ENCODE measurements at regions not wholly inside any gene's neighbourhood (a gene's known extent, or its start where the extent isn't known, plus 50 kb on each side); places are given as distances from the start of the nearest gene placed in this dataset.

DNA sequence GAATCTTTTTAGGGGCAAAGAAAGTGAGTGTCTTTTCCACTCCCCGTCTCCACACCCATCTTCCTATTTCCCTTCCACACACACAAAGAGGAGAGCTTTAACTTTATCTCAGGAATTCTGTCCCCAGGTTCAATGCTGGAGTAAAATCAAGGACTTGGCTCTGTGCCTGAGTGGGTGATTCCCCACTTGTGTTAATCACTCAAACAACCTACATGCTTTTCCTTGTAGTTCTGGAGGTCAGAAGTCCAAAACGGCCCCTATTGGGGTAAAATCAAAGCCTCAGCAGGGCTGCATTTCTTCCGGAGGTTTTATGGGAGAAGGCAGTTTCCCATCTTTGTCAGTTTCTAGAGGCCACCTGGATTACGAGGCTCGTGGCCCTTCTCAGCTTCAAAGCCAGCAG, 422.3 kb upstream of the RBFOX1 start:
- POLR2A ChIA-PET: no interaction called here
- H3K9me3 ChIP-seq (ENCODE audit: control insufficient read depth, insufficient read depth, low read length): peaks cover 42% of the 10 kb centered on the region
- CTCF ChIA-PET: no interaction called here
- no peaks in the 10 kb centered on the region for H3K27me3 ChIP-seq (ENCODE audit: control insufficient read depth, insufficient read depth, low read length)
- no peak for DNase-seq (ENCODE audit: low read depth, low spot score)
- TF ChIP-seq, protein P1, sequence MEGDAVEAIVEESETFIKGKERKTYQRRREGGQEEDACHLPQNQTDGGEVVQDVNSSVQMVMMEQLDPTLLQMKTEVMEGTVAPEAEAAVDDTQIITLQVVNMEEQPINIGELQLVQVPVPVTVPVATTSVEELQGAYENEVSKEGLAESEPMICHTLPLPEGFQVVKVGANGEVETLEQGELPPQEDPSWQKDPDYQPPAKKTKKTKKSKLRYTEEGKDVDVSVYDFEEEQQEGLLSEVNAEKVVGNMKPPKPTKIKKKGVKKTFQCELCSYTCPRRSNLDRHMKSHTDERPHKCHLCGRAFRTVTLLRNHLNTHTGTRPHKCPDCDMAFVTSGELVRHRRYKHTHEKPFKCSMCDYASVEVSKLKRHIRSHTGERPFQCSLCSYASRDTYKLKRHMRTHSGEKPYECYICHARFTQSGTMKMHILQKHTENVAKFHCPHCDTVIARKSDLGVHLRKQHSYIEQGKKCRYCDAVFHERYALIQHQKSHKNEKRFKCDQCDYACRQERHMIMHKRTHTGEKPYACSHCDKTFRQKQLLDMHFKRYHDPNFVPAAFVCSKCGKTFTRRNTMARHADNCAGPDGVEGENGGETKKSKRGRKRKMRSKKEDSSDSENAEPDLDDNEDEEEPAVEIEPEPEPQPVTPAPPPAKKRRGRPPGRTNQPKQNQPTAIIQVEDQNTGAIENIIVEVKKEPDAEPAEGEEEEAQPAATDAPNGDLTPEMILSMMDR (IDR thresholded peaks at IDR 0.05; ENCODE audit: low read depth, low read length): no peak
- H3K4me3 ChIP-seq (ENCODE audit: low read depth, low read length): no peak overlapping the region
- H3K27ac ChIP-seq (ENCODE audit: low read depth, low read length): no peak overlapping the region

GRCh38 chr16:6905601-6906000, 427.0 kb upstream of the RBFOX1 start:
- TF ChIP-seq, protein P1 (IDR thresholded peaks at IDR 0.05; ENCODE audit: low read depth, low read length): no peak
- no peak overlapping the region for H3K27ac ChIP-seq (ENCODE audit: low read depth, low read length)
- ChIA-PET POLR2A (no interaction called here), CTCF (no interaction called here)
- peaks cover 45% of the 10 kb centered on the region for H3K9me3 ChIP-seq (ENCODE audit: control insufficient read depth, insufficient read depth, low read length)
- H3K4me3 ChIP-seq (ENCODE audit: low read depth, low read length): no peak overlapping the region
- H3K27me3 ChIP-seq (ENCODE audit: control insufficient read depth, insufficient read depth, low read length): no peaks in the 10 kb centered on the region
- DNase-seq (ENCODE audit: low read depth, low spot score): no peak

- Histone ChIP-seq H3K9me3 (ENCODE audit: control insufficient read depth, insufficient read depth, low read length) (peaks cover 40% of the 10 kb centered on the region), H3K27ac (ENCODE audit: low read depth, low read length) (no peak overlapping the region), H3K27me3 (ENCODE audit: control insufficient read depth, insufficient read depth, low read length) (no peaks in the 10 kb centered on the region), H3K4me3 (ENCODE audit: low read depth, low read length) (no peak overlapping the region)
- no peak for DNase-seq (ENCODE audit: low read depth, low spot score)
- ChIA-PET POLR2A (no interaction called here), CTCF (no interaction called here)
- TF ChIP-seq, protein P1 (IDR thresholded peaks at IDR 0.05; ENCODE audit: low read depth, low read length): no peak
Observed at GRCh38 chr16:6903671-6904070, 429.0 kb upstream of the RBFOX1 start.

DNA sequence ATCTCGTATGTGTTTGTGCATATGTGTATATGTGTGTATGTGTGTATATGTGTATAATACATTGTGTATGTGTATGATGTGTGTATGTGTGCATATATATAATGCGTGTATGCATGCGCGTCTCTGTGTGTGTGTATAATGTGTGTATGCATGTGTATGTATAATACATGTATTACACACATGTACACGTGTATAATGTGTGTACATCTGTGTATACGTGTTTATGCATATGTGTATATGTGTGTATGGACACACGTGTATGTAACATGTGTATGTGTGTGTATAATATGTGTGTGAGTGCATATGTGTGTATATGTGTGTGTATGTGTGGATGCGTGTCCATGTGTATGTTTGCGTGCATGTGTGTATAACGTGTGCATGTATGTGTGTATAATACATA, 433.7 kb upstream of the RBFOX1 start:
- no peaks in the 10 kb centered on the region for H3K27me3 ChIP-seq (ENCODE audit: control insufficient read depth, insufficient read depth, low read length)
- POLR2A ChIA-PET: no interaction called here
- peaks cover 21% of the 10 kb centered on the region for H3K9me3 ChIP-seq (ENCODE audit: control insufficient read depth, insufficient read depth, low read length)
- no peak overlapping the region for H3K4me3 ChIP-seq (ENCODE audit: low read depth, low read length)
- TF ChIP-seq, protein P1 (IDR thresholded peaks at IDR 0.05; ENCODE audit: low read depth, low read length): no peak
- DNase-seq (ENCODE audit: low read depth, low spot score): no peak
- CTCF ChIA-PET: no interaction called here
- no peak overlapping the region for H3K27ac ChIP-seq (ENCODE audit: low read depth, low read length)

DNA sequence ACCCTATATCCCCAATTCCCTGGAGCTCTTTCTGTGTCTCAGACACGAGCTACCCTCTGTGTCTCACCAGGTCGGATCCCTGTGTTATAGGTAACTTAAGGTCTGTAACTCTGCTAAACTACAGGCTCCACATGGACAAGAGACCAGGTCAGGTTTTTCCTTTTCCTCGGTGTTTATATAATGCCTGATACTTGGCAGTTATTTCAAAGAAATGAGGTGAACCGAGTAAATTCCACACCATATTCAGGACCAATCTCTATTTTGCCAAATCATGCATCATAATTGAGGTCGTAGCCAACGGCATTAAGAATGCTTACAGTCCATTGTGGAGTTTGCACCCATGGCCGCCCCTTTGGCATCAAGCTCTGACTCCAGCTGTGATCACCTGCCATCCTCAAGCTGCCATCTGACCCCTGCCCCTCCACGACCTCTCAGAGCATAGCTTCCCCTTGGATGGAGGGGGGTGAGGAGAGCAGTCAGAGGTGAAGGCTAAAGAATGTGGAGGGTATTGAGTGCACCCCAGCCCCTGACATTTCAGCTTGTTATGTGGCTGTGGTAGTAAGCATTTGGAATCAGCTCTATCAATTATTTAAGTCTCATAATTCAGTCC, 434.7 kb upstream of the RBFOX1 start:
- Histone ChIP-seq H3K9me3 (ENCODE audit: control insufficient read depth, insufficient read depth, low read length) (peaks cover 16% of the 10 kb centered on the region), H3K27me3 (ENCODE audit: control insufficient read depth, insufficient read depth, low read length) (no peaks in the 10 kb centered on the region), H3K27ac (ENCODE audit: low read depth, low read length) (no peak overlapping the region), H3K4me3 (ENCODE audit: low read depth, low read length) (no peak overlapping the region)
- ChIA-PET CTCF (no interaction called here), POLR2A (no interaction called here)
- TF ChIP-seq, protein P1 (IDR thresholded peaks at IDR 0.05; ENCODE audit: low read depth, low read length): no peak
- no peak for DNase-seq (ENCODE audit: low read depth, low spot score)
